ENCODE measurements at regions not wholly inside any gene's neighbourhood (a gene's known extent, or its start where the extent isn't known, plus 50 kb on each side); places are given as distances from the start of the nearest gene placed in this dataset.

- TF ChIP-seq YY1 (IDR thresholded peaks at IDR 0.05; ENCODE audit: extremely low read depth, insufficient replicate concordance, low read depth, low read length): no peak
- peak; percentile 33; the same call in 1 of the 2 replicates for TF ChIP-seq SP1 (IDR thresholded peaks at IDR 0.05; ENCODE audit: low read depth)
- no peak for TF ChIP-seq ZNF274 (IDR thresholded peaks at IDR 0.05; ENCODE audit: low read depth, low read length)
- 0 out of 2 replicates have a peak, but pooled peaks have one; percentile 17 for TF ChIP-seq FOSL1 (IDR thresholded peaks at IDR 0.05; ENCODE audit: low read depth)
- peak; percentile 20; the same call in 1 of the 2 replicates for TF ChIP-seq JUND (IDR thresholded peaks at IDR 0.05)
- no peak for TF ChIP-seq SRF (IDR thresholded peaks at IDR 0.05; ENCODE audit: low read depth)
- no peak for TF ChIP-seq ELF1 (IDR thresholded peaks at IDR 0.05; ENCODE audit: borderline replicate concordance, low read depth)
- no peak for TF ChIP-seq SIN3A (IDR thresholded peaks at IDR 0.05; ENCODE audit: low read depth)
- TF ChIP-seq EZH2phosphoT487 (IDR thresholded peaks at IDR 0.05; ENCODE audit: borderline replicate concordance): no peak
- no peak for TF ChIP-seq ATF3 (IDR thresholded peaks at IDR 0.05)
- no peak for TF ChIP-seq RAD21 (IDR thresholded peaks at IDR 0.05; ENCODE audit: low read depth)
- TF ChIP-seq MAX (IDR thresholded peaks at IDR 0.05): no peak
- no peak for TF ChIP-seq ZFX (IDR thresholded peaks at IDR 0.05)
- TF ChIP-seq POLR2A (IDR thresholded peaks at IDR 0.05; ENCODE audit: borderline replicate concordance, extremely low read depth, insufficient read depth, insufficient read length): no peak
- TF ChIP-seq EGR1 (IDR thresholded peaks at IDR 0.05; ENCODE audit: low read depth): no peak
- TF ChIP-seq CTCF (IDR thresholded peaks at IDR 0.05 in 2 of 3, conservative IDR thresholded peaks at IDR 0.05 in 1 of 3; ENCODE audit: borderline replicate concordance in 1 of 3, insufficient read depth in 1 of 3, low read depth in 2 of 3, low read length in 2 of 3): no peak
- TF ChIP-seq CBX3 (IDR thresholded peaks at IDR 0.05; ENCODE audit: low read depth): no peak
- TF ChIP-seq CEBPB (IDR thresholded peaks at IDR 0.05; ENCODE audit: low read depth): no peak
Observed at GRCh38 chr4:159685340-159686092, 582.6 kb downstream of the RAPGEF2 start (continued).

All from HCT116 (cell line).